Ovary (tissue), 3 donors: ENCODE measurements at regions not wholly inside any gene's neighbourhood (a gene's known extent, or its start where the extent isn't known, plus 50 kb on each side); places are given as distances from the start of the nearest gene placed in this dataset.

Source experiments
- CTCF ChIP-seq, 3 donors: fragments of 450-650 bp in 2 of 3; fragments of 200-600 bp in 1 of 3; IDR thresholded peaks; one replicate each; pipeline versions ENCODE4 v1.5.1 to v1.8.0; 2016 to 2022; ENCODE audit warnings: antibody characterized with exemption in 3 of 3, mild to moderate bottlenecking in 1 of 3
- EP300 ChIP-seq: sonication (generic); formaldehyde crosslinking; IDR thresholded peaks from one replicate; pipeline ENCODE4 v1.6.1; 2017; ENCODE audit warnings: antibody characterized with exemption
- POLR2A ChIP-seq: fragments of 450-650 bp; IDR thresholded peaks from one replicate; pipeline ENCODE4 v1.6.1; 2017; ENCODE audit warnings: antibody characterized with exemption, mild to moderate bottlenecking, moderate library complexity
- donor health status: DM: no; HTN: no; CAD: no.

GRCh38 chr4:187555174-187555573, 440.4 kb upstream of the ZFP42 start:
- TF ChIP-seq CTCF (IDR thresholded peaks at IDR 0.05) (no peak), POLR2A (no peak), EP300 (no peak)
